ENCODE measurements at regions not wholly inside any gene's neighbourhood (a gene's known extent, or its start where the extent isn't known, plus 50 kb on each side); places are given as distances from the start of the nearest gene placed in this dataset.

DNA sequence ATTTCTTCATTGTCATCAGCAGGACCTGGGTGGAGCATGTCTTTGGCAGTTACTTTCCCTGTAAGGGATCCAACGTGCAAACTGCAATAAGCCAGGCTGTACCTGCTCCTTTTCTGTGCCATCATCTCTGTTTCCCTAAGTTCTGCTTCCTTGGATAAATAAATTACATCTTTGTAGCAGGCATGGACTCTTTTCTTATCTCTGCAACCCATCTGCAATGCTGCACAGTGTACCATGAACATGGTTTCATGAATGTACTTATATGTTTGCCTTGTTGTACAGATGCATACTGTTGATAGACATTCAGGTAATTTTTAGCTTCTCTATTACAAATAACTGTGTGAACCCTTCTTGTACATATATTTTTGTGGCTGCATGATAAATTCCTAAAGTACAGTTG, 616.7 kb upstream of the PIK3C3 start:
- DNase-seq, result no peak

DNA sequence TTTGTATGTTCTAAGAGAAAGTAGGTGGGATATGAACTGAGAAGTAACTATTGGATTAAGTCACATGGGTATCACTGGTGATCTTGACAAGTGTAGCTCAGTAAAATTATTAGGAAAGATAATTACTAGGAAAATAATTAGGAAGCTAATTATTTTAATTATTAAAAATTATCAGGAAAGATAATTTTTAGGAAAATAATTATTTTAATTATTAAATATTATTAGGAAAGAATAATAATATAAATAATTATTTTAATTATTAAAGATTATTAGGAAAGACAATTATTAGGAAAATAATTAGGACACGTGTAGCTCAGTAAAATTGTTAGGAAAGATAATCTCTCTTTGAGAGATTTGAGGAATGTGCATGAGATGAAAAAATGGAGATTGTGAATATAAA, 623.4 kb upstream of the PIK3C3 start:
- no peak for DNase-seq

DNA sequence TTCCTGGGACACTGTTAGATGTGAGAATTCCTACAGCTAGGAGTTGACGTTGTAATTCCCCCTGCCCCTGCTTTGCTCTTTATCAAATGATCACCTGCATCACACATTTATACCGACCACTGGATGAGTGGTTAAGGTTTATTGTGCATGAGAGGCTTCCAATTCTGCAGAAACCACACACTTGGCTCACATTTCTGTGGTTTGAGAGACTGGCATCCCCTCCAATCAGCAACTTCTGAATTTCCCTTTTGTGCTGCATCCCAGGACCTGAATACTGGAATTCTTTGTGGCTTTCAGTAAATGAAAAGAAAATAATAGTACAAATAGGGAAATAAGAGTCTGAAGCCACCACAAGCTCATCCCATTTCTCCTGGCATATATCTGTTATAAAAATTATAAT, 628.7 kb upstream of the PIK3C3 start:
- no peak for DNase-seq

DNA sequence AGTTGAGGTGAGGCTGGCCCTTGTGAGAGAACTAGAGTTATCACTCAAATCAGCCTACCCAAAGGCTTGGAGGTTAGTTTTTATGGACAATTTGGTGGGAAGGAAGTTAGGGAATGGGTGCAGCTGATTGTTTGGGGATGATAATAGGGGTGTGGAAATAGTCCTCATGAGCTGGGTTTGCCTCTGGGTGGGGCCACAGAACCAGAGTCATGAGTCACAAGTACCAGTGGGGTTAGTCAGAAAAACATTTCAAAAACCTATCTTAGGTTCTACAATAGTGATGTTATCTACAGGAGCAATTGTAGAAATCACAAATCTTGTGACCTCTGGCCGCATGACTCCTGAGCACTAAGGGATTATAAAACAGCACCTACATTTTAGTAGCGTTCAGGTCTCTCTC, 630.1 kb upstream of the PIK3C3 start:
- no peak for DNase-seq

DNA sequence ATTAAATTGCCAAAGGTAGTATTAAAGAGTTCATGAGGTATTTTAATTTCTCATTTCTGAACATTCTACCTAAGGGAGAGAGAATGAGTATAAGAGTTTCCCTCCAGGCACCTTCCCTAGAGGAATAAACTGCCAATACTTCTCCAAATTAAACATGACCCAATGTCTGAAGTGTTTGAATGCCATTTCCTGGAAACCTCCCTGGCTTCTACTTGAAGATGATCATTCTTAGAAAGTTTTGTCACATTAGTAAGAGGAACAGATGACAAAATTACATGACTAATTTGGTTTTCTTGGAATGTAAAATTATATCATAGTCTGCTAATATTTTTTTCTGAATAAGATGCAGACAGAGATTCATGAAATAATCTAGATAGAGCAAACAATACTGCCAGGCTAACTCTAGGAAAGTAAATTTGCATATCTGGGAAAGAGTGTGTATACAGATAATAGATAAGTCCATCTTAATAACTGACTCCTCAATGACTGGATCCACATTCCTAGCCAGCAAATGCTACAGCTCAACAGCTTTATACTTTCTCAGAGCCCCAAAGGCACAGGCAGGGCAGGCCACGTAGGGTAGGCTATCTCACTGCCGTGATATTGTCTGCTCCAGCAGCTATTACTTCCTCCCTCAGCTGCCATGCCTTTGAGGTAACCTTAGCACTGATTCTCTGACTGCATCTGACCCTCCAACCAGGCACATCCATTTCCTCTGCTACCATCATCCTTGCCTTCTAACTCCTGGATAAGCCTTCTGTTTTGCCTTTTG, 630.8 kb upstream of the PIK3C3 start:
- DNase-seq, result no peak

DNA sequence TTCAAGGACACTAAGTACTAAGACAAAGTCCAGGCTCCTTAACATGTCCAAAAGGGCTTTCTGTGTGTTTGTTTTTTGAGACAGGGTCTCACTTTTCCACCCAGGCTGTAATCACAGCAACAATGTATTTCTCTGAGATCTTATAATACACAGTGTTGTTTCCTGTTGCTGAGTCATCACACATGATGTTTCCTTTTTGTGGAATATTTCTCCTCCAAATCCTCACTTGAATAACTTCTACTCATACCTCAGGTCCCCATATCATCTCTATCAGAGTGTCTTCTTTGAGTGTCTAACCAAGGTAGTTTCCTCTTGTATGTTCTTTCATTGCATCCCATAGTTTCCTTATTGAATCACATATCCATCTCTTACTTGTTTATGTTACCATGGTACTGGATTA, 632.0 kb upstream of the PIK3C3 start:
- no peak for DNase-seq

DNA sequence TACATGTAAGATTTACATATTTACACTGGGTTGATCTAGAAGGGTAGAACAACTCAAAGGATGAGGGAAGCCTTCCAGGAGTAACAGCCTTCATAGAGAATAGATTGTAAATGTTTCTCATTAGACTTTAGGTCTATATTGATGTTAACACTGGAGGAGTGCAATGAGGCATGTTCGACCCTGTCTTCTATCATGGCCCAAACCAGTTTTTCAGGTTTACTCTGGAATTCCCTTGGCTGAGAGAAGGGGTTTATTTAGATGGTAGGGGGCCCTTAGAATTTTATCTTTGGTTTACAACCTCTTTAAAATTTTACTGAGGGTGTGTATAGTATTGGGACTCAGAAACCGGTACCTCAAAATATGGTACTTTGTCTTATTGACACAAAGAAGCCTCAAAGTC, 634.9 kb upstream of the PIK3C3 start:
- DNase-seq, result no peak

DNA sequence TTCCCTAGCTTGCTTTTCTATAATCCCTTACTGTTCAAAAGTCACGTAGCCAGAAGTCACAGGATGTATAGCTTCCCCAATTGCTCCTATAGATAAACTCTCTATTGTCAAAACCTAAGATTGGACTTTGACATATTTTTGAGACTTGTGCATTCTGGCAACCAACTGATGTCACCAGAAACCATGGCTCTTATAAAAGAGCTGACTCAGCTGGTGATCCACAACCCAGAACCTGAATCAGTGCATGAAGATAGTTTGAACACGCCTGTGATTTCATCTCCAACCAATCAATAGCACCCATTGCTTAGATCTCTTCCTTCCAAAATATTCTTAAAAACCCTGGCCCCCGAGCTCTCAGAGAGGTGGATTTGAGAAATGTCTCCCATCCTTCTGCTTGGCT, 639.9 kb upstream of the PIK3C3 start:
- no peak for DNase-seq

DNA sequence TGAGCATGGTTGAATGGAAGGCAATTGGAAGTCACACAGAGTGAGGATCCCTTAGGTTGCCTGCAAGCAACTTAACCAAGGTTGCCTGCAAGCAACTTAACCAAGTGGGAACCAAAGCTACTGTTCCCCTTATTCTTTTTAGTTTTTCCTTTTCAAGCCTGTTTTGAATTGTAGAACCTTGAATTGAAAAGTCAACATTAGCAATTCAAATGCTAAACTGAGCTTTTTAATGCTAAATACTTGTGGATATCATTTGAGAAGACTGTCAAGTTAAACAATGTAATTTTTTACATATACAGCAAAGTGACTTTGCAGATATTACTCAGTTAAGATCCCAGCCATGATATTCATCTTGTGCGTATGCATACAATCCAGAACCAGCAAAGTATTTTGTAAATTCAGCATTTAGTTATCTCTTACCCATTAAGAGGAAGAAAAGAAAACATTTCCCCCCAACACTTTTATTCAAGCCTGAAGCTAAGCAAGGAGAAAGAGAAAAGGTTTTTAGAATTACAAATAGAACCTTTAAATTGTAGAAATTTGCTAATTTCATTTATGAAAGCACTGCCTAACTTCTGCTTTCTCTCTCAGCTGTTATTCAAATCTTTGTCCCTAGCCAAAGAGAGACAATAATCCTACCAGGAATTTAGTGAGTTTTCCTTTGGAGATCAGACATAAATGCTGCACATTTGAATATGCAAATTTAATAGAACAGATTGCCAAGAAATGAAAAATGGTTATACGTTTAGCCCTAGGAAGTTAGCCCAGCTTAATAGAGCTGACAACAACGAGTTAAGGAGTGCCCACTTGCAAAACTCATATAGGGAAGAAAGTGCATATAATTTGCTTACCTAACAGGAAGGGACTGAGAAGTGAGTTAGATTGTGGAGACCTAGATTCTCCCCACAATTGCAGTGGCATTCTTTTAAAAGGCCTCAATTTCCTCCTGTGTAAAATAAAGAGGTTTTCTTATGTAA, 643.2 kb upstream of the PIK3C3 start:
- DNase-seq, result no peak

DNA sequence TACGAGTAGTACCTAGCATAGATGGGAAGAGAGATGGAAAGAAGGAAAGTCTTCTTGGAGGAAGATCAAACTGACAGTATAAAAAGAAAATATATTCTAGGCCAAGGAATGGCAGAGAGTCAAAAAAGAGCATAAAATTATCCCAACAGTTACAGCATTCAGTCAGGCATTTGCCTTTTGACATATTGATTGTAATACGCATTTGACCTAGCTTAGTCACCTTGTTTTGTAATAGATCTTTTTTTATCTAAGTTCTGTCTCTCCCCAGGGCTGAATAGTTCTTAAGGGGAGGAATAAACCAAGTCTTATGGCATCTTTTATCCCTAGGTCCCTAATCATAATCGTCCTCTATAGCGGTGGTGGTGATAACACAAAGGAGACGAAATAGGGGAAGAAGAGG, 657.3 kb upstream of the PIK3C3 start:
- no peak for DNase-seq

DNA sequence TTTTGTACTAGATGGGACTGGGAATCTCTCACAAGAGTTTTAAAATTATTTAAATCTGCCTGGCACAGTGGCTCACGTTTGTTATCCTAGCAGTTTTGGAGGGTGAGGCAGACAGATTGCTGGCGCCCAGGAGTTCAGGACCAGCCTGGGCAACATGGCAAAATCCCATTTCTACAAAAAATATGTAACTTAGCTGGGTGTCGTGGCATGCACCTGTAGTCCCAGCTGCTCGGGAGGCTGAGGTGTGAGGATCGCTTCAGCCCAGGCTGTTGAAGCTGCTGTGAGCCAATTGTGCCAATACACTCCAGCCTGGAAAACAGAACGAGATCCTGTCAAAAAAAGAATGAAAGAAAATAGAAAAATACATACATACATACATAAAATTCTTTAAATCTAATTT, 685.7 kb upstream of the PIK3C3 start:
- no peak for DNase-seq

DNA sequence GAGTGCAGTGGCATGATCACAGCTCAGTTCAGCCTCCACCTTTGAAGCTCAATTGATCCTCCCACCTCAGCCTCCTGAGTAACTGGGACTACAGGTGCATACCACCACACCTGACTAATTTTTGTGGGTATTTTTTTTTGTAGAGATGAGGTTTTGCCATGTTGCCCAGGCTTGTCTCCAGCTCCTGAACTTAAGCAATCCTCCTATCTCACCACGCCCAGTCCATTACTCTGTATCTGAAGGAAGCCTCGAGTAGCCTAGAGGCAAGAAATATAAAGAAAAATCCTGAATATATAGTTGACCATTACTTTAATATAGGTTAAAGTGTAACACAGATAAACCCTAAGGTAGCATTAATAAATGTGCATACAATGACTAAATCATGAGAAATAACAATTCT, 686.8 kb upstream of the PIK3C3 start:
- DNase-seq, result no peak

DNA sequence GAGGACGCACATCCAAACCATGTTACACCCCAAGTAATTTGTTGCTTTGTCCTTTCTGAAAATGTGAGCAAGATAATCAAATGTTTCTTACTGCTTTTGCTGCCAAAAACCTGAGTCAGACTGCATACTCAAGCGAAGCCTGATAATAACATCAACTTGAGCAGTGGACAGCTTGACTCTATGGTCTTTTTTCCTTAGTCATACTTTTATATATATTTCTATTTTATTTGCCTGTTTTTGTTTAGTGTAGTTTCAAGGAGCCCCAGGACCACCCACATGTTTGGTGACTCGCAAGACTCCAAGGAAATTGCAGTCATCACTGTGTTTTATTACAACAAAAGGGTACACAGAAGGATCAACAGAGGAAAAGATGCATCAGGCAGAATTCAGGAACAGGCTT, 688.4 kb upstream of the PIK3C3 start:
- DNase-seq, result no peak

DNA sequence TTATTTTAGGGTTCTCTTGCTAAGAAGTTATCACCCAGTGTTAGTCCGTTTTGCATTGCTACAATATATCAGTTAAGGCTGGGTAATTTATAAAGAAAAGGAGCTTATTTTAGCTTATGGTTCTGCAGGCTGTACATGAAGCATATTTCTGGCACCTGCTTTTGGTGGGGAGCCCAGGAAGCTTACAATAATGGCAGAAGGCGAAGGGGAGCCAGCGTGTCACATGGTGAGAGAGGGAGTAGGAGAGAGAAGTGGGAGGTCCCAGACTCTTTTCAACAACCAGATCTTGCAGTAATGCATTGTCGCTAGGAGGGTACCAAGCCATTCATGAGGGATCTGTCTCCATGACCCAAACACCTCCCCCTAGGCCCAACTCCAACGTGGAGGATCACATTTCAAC, 688.8 kb upstream of the PIK3C3 start:
- no peak for DNase-seq

DNA sequence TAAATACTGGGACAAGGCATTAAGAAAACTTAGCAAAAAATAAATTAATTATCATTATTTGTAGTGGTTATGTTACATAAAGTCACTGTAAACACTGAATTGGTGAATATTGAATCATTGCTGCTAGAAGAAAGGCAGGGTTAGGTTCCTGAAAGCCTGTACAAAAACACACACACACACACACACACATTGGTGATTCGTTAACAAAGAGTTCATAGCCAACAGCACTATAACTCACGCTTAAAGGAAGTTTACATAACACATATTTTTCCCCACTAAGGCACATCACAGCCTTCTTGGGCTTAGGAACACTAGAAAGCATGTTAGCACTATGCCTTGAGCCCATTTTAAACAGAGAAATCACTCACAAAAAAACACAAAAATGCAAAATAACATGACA, 690.0 kb upstream of the PIK3C3 start:
- DNase-seq, result no peak

DNA sequence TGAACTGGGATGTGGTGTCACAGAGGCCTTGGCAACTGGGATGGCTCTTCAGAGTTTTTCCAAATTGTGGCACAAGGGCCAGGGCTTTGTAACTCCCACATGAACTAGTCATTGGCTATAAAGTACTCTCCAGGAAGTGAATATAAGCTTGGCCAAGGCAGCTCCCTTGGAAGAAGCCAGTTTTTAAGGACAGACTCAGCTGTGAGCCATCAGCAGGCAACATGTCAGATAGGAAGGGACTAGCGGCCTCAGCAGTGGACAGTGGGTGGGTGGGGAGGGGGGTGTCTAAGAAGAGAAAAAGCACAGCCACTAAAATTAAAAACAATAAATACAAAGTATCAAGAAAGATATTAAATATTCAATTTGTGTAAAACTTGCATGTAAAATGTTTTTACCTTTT, 691.1 kb upstream of the PIK3C3 start:
- no peak for DNase-seq

DNA sequence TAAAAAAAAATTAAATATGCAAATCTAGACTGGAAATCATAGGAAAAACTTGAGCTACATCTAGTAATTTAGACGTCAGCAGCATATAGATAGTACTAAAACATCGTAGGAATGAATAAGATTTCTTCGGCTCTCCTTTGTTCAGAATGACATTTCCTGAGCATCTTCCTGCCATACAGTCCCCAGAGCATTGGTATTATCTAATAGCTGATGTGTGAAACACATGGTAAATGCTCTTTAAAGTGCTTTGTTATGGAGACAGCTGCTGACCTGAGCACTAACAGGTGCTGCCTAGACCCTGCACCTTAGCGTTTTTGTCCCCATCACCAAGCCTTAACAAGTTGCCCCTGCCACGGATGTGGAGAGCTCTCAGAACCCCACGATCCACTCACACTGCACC, 692.3 kb upstream of the PIK3C3 start:
- no peak for DNase-seq

DNA sequence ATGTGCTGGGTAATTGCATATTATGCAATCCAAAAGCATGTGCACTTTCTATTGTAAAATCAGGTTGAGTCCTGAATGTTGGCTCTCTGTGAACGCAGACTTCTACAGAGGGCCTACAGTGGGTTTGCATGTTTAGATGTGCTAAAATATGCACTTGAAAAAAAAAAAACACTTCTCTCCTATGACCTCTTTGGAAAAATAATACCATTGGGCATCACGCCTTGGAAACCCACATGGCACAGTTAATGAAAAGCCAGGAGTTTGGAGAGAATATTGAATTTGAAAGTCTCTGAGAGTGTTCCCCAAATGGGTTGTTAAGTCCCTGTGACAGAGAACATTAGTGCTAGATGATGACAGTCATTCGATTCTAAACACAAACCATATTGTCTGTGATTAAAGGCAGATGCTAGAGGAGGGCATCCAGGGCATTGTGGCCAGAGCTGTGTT, 710.4 kb upstream of the PIK3C3 start:
- no peak for DNase-seq

DNA sequence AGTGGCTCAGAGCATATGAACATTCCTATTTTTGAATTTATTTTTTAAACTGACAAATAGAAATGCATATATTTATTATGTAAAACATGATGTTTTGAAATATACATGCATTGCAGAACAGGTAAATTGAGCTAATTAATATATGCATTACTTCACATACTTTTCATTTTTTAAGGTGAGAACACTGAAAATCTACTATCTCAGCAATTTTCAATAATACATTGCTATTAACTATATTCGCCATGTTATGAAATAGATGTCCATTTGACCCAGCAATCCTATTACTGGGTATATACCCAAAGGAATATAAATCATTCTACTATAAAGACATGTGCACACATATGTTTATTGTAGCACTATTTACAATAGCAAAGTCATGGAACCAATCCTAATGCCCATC, 717.7 kb upstream of the PIK3C3 start:
- DNase-seq, result no peak

DNA sequence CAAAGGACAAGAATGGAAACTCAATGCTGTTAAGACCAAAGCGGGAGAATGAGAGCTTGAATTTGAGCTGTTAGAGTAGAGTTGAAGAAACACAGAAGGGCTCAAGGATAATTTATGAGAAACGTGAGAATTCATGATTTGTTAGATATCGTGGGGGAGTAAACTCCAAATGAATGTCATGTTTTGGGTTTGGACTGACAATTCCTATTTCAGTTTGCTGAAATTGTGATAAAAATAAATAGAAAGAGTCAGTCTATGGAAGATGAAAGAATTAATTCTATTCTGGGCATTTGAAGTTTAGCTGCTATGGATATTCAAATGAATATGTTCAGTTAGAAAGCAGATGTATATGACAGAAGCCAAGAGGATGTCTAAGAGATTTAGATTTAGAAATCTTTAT, 723.4 kb upstream of the PIK3C3 start:
- DNase-seq, result no peak

DNA sequence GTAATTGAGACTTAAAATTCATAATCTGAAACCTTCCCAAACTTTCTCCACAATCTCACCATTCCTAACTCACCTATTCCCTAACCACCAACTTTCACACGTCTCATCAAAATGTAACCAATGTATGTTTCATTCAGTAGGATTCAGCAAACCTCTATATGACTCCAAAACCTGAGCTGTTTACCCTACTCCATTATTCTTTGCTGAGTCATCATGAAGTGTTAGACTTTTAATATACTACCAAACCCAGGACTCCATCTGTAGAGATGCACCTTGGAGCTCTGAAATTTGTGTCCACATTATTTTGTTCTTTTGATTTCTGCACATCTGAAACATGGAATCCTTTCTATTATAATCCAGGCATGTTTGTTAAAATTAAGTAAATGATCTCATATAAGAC, 727.0 kb upstream of the PIK3C3 start:
- no peak for DNase-seq

DNA sequence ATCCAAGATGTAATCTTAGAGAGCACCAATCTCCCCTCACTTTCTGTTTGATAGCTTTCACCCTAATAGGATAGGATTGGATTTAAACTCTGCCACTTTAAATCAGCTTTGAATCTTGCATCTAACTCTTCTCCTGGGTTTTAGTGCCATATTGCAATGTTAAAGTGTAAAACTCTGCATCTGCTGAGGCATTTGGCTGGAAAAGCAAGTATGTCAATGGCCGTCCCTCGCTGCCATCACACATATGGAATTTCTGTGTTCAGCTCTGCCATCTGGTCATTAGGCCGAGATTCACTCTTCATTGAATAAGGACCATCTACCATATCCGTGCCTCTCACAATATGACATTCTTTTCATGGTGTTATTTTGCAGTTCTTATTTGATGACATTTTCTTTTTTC, 728.1 kb upstream of the PIK3C3 start:
- DNase-seq, result no peak

DNA sequence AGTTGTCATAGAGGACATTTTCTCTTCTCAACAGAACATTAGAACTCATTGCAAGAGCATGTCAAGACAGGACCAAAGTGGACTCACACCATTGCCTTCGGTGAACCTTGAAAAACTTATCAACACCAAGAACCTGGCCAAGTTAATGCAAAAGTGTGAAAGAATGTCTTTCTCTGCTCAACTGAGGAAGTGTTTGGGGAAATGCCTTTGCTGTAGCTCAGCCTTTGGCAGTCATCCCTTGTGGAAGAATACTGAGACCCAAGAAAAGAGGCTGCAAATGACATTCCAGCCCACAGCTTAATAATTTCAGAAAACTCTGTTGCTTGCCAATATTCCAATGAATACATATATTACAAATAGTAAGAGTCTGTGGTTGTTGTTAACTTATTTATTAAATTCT, 728.8 kb upstream of the PIK3C3 start:
- no peak for DNase-seq

DNA sequence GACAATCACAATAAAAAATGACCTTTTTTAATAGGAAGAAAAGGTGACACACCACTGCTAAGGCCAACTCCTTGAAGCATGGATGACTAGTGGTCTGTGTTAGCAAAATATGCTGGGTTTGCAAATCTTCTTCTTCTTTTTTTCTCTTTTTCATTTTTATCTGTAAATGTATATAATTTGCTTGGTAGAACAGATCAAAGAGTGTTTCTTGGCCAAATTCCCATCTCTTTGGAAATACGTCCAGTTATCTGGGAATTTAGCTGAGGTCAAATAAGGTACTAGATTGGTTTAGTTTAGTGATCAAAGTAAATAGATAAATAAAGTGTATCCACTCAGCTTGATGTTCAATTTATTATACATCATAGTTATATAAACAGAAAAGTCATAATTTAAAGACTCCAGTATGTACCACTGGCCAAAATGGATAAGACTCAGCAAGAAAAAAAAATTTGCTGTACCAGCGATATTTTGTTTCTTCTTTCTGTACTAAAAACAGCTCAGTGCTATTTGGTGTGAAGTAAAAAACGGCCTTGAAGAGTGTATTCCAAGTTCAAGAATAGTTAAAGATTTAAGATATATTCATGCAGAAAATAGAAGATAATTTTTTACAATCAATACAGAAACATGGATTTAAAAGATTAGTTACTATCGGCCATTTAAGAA, 738.6 kb upstream of the PIK3C3 start:
- no peak for DNase-seq

Measured in CD4-positive, alpha-beta T cell treated with Interleukin-17A for 4 hours (primary cell).